ENCODE measurements at regions not wholly inside any gene's neighbourhood (a gene's known extent, or its start where the extent isn't known, plus 50 kb on each side); places are given as distances from the start of the nearest gene placed in this dataset.

- intact Hi-C loops (cut with DNase I): no loop called here
- DNase-seq (no peak), ATAC-seq (no peak)
Measured at GRCh38 chr3:74511078-74511477, 103.4 kb downstream of the CNTN3 start.

GRCh38 chr3:74510261-74510818 is 104.1 kb downstream of the CNTN3 start:
- no peak for DNase-seq
- intact Hi-C loops (cut with DNase I): no loop called here

GRCh38 chr3:74507691-74508090 is 106.8 kb downstream of the CNTN3 start:
- DNase-seq: no peak
- no peak for ATAC-seq
- intact Hi-C loops (cut with DNase I): no loop called here

More at GRCh38 chr3:74510261-74510818, 104.1 kb downstream of the CNTN3 start:
- ATAC-seq: no peak

GRCh38 chr3:74506246-74506645 is 108.2 kb downstream of the CNTN3 start:
- intact Hi-C loops (cut with DNase I): no loop called here
- ATAC-seq (no peak), DNase-seq (no peak)

GRCh38 chr3:74501007-74501406 is 113.5 kb downstream of the CNTN3 start:
- ATAC-seq: no peak
- DNase-seq: no peak
- intact Hi-C loops (cut with DNase I): no loop called here

- no peak for ATAC-seq
- no peak for DNase-seq
- intact Hi-C loops (cut with DNase I): no loop called here
Measured at GRCh38 chr3:74500257-74500656, 114.2 kb downstream of the CNTN3 start.

- DNase-seq (no peak), ATAC-seq (no peak)
- intact Hi-C loops (cut with DNase I): no loop called here
Measured at GRCh38 chr3:74491874-74492273, 122.6 kb downstream of the CNTN3 start.

GRCh38 chr3:74489050-74489792 is 125.2 kb downstream of the CNTN3 start:
- ATAC-seq: no peak

GRCh38 chr3:74479915-74480314 is 134.5 kb downstream of the CNTN3 start:
- DNase-seq: no peak
- no peak for ATAC-seq
- intact Hi-C loops (cut with DNase I): no loop called here

More at GRCh38 chr3:74489050-74489792, 125.2 kb downstream of the CNTN3 start:
- DNase-seq: no peak
- intact Hi-C loops (cut with DNase I): no loop called here

GRCh38 chr3:74470313-74470712 is 144.1 kb downstream of the CNTN3 start:
- DNase-seq (no peak), ATAC-seq (no peak)
- intact Hi-C loops (cut with DNase I): no loop called here

GRCh38 chr3:74469713-74470112 is 144.7 kb downstream of the CNTN3 start:
- ATAC-seq: no peak
- DNase-seq: no peak
- intact Hi-C loops (cut with DNase I): no loop called here

- ATAC-seq: no peak
- intact Hi-C loops (cut with DNase I): no loop called here
- no peak for DNase-seq
Measured at GRCh38 chr3:74469151-74469550, 145.3 kb downstream of the CNTN3 start.

GRCh38 chr3:74465715-74466410 is 148.6 kb downstream of the CNTN3 start:
- ATAC-seq: no peak

GRCh38 chr3:74463515-74463914 is 150.9 kb downstream of the CNTN3 start:
- no peak for DNase-seq
- intact Hi-C loops (cut with DNase I): no loop called here
- ATAC-seq: no peak

More at GRCh38 chr3:74465715-74466410, 148.6 kb downstream of the CNTN3 start:
- intact Hi-C loops (cut with DNase I): no loop called here
- DNase-seq: no peak

GRCh38 chr3:74456166-74456565 is 158.3 kb downstream of the CNTN3 start:
- intact Hi-C loops (cut with DNase I): no loop called here
- DNase-seq (no peak), ATAC-seq (no peak)

- intact Hi-C loops (cut with DNase I): no loop called here
- no peak for DNase-seq
- ATAC-seq: no peak
Measured at GRCh38 chr3:74447221-74447620, 167.2 kb downstream of the CNTN3 start.

GRCh38 chr3:74445541-74445940 is 168.9 kb downstream of the CNTN3 start:
- ATAC-seq: no peak
- intact Hi-C loops (cut with DNase I): no loop called here

GRCh38 chr3:74443102-74443501 is 171.4 kb downstream of the CNTN3 start:
- ATAC-seq: no peak
- DNase-seq: no peak
- intact Hi-C loops (cut with DNase I): no loop called here

More at GRCh38 chr3:74445541-74445940, 168.9 kb downstream of the CNTN3 start:
- no peak for DNase-seq

GRCh38 chr3:74442683-74443082 is 171.8 kb downstream of the CNTN3 start:
- intact Hi-C loops (cut with DNase I): no loop called here
- no peak for ATAC-seq
- no peak for DNase-seq

GRCh38 chr3:74442068-74442467 is 172.4 kb downstream of the CNTN3 start:
- no peak for ATAC-seq
- no peak for DNase-seq
- intact Hi-C loops (cut with DNase I): no loop called here
